ENCODE measurements at regions not wholly inside any gene's neighbourhood (a gene's known extent, or its start where the extent isn't known, plus 50 kb on each side); places are given as distances from the start of the nearest gene placed in this dataset.

DNA sequence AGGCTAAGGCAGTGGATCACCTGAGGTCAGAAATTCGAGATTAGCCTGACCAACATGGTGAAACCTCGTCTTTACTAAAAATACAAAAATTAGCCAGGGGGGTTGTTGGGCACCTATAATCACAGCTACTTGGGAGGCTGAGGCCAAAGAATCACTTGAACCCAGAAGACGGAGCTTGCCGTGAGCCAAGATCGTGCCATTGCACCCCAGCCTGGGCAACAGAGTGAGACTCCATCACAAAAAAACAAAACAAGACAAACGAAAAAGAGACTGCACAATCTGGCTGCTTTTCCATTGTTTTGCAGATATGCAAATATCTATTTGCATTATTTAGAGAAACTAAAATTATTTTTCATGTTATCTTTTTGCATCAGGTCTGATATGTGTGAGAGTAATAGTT, 83.6 kb downstream of the ZNF486 start:
- TF ChIP-seq, protein P1, sequence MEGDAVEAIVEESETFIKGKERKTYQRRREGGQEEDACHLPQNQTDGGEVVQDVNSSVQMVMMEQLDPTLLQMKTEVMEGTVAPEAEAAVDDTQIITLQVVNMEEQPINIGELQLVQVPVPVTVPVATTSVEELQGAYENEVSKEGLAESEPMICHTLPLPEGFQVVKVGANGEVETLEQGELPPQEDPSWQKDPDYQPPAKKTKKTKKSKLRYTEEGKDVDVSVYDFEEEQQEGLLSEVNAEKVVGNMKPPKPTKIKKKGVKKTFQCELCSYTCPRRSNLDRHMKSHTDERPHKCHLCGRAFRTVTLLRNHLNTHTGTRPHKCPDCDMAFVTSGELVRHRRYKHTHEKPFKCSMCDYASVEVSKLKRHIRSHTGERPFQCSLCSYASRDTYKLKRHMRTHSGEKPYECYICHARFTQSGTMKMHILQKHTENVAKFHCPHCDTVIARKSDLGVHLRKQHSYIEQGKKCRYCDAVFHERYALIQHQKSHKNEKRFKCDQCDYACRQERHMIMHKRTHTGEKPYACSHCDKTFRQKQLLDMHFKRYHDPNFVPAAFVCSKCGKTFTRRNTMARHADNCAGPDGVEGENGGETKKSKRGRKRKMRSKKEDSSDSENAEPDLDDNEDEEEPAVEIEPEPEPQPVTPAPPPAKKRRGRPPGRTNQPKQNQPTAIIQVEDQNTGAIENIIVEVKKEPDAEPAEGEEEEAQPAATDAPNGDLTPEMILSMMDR (IDR thresholded peaks at IDR 0.05): no peak
- TF ChIP-seq REST (IDR thresholded peaks at IDR 0.05): no peak
- TF ChIP-seq, protein P2, sequence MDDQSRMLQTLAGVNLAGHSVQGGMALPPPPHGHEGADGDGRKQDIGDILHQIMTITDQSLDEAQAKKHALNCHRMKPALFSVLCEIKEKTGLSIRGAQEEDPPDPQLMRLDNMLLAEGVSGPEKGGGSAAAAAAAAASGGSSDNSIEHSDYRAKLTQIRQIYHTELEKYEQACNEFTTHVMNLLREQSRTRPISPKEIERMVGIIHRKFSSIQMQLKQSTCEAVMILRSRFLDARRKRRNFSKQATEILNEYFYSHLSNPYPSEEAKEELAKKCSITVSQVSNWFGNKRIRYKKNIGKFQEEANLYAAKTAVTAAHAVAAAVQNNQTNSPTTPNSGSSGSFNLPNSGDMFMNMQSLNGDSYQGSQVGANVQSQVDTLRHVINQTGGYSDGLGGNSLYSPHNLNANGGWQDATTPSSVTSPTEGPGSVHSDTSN (IDR thresholded peaks at IDR 0.05): no peak
- no peak for TF ChIP-seq ESRRA (IDR thresholded peaks at IDR 0.05; ENCODE audit: borderline replicate concordance, low read length)
- no peak for TF ChIP-seq RFX5 (IDR thresholded peaks at IDR 0.05)
- TF ChIP-seq, protein P3, sequence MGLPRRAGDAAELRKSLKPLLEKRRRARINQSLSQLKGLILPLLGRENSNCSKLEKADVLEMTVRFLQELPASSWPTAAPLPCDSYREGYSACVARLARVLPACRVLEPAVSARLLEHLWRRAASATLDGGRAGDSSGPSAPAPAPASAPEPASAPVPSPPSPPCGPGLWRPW (IDR thresholded peaks at IDR 0.05): no peak
- TF ChIP-seq, protein P4, sequence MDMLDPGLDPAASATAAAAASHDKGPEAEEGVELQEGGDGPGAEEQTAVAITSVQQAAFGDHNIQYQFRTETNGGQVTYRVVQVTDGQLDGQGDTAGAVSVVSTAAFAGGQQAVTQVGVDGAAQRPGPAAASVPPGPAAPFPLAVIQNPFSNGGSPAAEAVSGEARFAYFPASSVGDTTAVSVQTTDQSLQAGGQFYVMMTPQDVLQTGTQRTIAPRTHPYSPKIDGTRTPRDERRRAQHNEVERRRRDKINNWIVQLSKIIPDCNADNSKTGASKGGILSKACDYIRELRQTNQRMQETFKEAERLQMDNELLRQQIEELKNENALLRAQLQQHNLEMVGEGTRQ (IDR thresholded peaks at IDR 0.05): no peak
- no peak for TF ChIP-seq HMGXB4 (CRISPR knock-in tag; IDR thresholded peaks at IDR 0.05; ENCODE audit: borderline replicate concordance)
- no peak for TF ChIP-seq JUN (IDR thresholded peaks at IDR 0.05)
- no peak for TF ChIP-seq MAZ (IDR thresholded peaks at IDR 0.05; ENCODE audit: borderline replicate concordance, low read depth, low read length)
- no peak for TF ChIP-seq MYC (IDR thresholded peaks at IDR 0.05; ENCODE audit: borderline replicate concordance, low read length)
- no peak for TF ChIP-seq HOXB13 (CRISPR knock-in tag; IDR thresholded peaks at IDR 0.05; ENCODE audit: low read depth)
- TF ChIP-seq POLR2A (IDR thresholded peaks at IDR 0.05; ENCODE audit: low read length): no peak
- TF ChIP-seq MAFK (IDR thresholded peaks at IDR 0.05; ENCODE audit: partially characterized antibody): no peak
